ENCODE measurements at regions not wholly inside any gene's neighbourhood (a gene's known extent, or its start where the extent isn't known, plus 50 kb on each side); places are given as distances from the start of the nearest gene placed in this dataset.

DNA sequence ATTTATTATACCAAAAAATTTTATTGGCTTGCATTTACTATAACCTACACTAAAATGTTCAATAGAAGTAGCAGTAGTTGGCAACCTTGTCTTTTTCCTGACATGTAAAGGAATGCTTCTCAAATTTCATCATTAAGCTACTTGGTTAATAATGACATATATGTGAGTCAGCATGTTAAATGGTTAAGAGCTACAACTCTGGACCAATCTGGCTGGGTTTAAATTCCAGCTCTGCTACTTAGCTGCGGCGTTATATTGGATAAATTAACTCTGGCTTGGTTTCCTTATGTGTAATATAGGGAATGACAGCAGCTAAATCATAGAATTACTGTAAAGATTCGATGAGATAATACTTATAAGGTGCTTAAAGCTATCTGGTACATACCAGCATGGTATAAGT is 53.7 kb upstream of the OTOGL start:
- no peak overlapping the region for H3K27ac ChIP-seq
- TF ChIP-seq, protein P1, sequence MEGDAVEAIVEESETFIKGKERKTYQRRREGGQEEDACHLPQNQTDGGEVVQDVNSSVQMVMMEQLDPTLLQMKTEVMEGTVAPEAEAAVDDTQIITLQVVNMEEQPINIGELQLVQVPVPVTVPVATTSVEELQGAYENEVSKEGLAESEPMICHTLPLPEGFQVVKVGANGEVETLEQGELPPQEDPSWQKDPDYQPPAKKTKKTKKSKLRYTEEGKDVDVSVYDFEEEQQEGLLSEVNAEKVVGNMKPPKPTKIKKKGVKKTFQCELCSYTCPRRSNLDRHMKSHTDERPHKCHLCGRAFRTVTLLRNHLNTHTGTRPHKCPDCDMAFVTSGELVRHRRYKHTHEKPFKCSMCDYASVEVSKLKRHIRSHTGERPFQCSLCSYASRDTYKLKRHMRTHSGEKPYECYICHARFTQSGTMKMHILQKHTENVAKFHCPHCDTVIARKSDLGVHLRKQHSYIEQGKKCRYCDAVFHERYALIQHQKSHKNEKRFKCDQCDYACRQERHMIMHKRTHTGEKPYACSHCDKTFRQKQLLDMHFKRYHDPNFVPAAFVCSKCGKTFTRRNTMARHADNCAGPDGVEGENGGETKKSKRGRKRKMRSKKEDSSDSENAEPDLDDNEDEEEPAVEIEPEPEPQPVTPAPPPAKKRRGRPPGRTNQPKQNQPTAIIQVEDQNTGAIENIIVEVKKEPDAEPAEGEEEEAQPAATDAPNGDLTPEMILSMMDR (conservative IDR thresholded peaks at IDR 0.05; ENCODE audit: low read depth), result no peak
- ChIA-PET POLR2A (ENCODE audit: low non-redundant PET) (no interaction called here), CTCF (interaction anchor here (0.6 to 0.8 kb wide), 2 partner anchors 104 to 290 kb away, joined by 3 read pairs; no protein-coding TSS in a partner anchor)
- peak; percentile 69 for DNase-seq (ENCODE audit: low spot score)

GRCh38 chr12:80044694-80045046 is 54.7 kb upstream of the OTOGL start:
- CTCF ChIA-PET, result no interaction called here

GRCh38 chr12:80041692-80042091 is 57.6 kb upstream of the OTOGL start:
- ChIA-PET POLR2A (ENCODE audit: low non-redundant PET) (no interaction called here), CTCF (interaction anchor here (0.5 kb wide), 1 partner anchor 1112 kb away, joined by 3 read pairs; no protein-coding TSS in a partner anchor)
- TF ChIP-seq, protein P1 (conservative IDR thresholded peaks at IDR 0.05; ENCODE audit: low read depth), result no peak
- H3K27ac ChIP-seq, result no peak overlapping the region
- peak; percentile 11 for DNase-seq (ENCODE audit: low spot score)

More at GRCh38 chr12:80044694-80045046, 54.7 kb upstream of the OTOGL start:
- POLR2A ChIA-PET (ENCODE audit: low non-redundant PET), result no interaction called here
- TF ChIP-seq, protein P1 (conservative IDR thresholded peaks at IDR 0.05; ENCODE audit: low read depth), result no peak
- no peak overlapping the region; the same call in 1 of the 2 replicates for H3K27ac ChIP-seq
- DNase-seq (ENCODE audit: low spot score), result peak; percentile 80

DNA sequence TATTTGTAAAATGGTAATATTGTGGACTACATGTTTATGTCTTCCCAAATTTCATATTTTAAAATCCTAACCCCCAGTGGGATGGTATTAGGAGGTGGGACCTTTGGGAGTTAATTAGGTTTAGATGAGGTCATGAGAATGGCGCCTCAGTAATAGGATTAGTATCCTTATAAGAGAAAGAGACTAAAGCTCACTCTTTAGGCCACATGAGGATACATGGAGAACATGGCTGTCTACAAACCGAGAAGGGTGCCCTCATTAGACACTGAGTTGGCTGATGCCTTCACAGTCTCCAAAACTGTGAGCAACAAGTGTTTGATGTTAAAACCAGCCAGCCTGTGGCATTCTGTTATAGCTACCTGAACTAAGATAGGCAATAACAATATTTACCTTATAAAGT is 58.3 kb upstream of the OTOGL start:
- ChIA-PET CTCF (interaction anchor here (0.5 kb wide), 2 partner anchors 9 to 1111 kb away, joined by 3 to 5 read pairs; no protein-coding TSS in a partner anchor), POLR2A (ENCODE audit: low non-redundant PET) (no interaction called here)
- TF ChIP-seq, protein P1 (conservative IDR thresholded peaks at IDR 0.05; ENCODE audit: low read depth), result no peak
- no peak for DNase-seq (ENCODE audit: low spot score)
- H3K27ac ChIP-seq, result no peak overlapping the region

DNA sequence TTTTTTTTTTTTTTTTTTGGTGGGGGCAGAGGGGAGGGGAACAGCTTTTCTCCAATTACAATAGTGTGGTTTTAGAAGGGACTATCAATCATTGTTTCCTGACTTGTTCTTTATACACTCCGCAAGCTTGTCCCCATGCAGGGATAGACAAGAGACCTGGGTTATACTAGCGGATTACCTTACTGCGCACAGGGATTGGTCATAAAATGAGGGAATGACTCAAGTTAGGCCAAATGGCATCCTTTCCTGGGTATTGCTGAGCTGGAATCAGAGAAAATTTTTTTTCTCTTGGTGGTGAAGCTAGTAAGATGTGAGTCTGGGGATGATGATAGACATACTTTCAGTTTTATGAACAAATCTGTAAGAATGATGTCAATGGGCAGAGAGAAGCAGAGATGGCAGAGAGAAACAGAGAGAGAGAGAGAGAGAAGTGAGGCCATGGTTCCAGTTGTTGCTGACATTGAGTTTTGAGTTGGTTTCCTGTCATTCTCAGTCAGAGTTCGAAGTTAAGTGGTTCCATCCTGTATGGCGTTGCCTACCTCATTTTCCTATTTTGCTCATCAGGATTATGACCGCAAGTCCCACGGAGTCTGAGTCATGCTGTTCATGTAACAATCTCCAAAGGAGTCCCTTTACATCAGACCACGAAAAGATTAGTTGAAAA is 59.1 kb upstream of the OTOGL start:
- DNase-seq (ENCODE audit: low spot score), result no peak
- ChIA-PET CTCF (no interaction called here), POLR2A (ENCODE audit: low non-redundant PET) (interaction anchor here (0.7 kb wide), 1 partner anchor 207 kb away, joined by 3 read pairs; no protein-coding TSS in a partner anchor)

DNA sequence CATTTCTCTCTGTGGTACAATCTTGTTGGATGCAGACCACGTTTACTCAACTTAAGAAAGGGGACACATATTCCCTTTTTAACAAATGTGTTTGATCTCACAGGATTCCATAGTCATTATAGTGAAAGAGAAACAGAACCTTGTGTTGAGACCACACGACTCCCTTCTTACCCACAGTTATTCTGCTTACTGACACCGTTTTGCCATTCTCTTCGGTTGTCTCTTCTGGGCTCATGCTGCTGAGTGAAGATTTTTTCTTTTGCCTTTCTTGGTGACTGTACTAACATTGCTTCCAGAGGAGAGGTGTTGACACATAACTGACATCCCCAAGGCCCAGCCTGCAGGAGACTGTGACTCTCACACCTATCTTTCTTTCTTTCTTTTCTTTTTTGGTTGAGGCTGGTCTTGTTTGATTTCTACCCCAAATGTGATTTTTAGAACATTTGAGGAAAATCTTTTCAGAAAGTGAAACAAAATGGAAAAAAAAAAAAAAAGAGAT is 61.2 kb upstream of the OTOGL start:
- no peak overlapping the region for H3K27ac ChIP-seq
- ChIA-PET CTCF (no interaction called here), POLR2A (ENCODE audit: low non-redundant PET) (no interaction called here)
- TF ChIP-seq, protein P1 (conservative IDR thresholded peaks at IDR 0.05; ENCODE audit: low read depth), result no peak
- no peak for DNase-seq (ENCODE audit: low spot score)

More for the DNA sequence above, 59.1 kb upstream of the OTOGL start:
- H3K27ac ChIP-seq, result no peak overlapping the region
- TF ChIP-seq, protein P1 (conservative IDR thresholded peaks at IDR 0.05; ENCODE audit: low read depth), result no peak
